ENCODE measurements at regions not wholly inside any gene's neighbourhood (a gene's known extent, or its start where the extent isn't known, plus 50 kb on each side); places are given as distances from the start of the nearest gene placed in this dataset.

DNA sequence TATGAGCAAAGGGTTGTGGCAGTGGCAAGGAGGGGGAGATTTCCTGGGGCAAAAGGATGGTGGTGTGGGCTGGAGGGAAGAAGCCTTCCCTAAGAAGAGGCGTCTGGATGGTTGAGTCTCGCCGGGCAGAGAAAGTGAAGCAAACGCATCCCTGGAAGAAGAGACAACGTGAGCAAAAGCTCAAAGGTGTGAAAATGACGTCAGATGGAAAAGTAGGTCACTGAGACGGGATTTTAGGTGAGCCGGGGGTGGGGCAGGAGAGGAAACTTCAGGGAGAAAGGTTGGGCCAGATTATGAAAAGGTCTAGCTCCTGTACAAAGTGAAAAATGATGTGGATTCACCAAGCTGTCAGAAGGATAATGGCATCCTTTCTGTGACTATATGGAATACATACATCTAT is 95.3 kb upstream of the KCNE2 start:
- TF ChIP-seq CTCF (IDR thresholded peaks at IDR 0.05) (no peak), EZH2 (IDR thresholded peaks at IDR 0.05; ENCODE audit: borderline replicate concordance, insufficient read depth, low read depth, low read length, poor library complexity, severe bottlenecking) (no peak)

Measured in B cell (primary cell).